ENCODE measurements at regions not wholly inside any gene's neighbourhood (a gene's known extent, or its start where the extent isn't known, plus 50 kb on each side); places are given as distances from the start of the nearest gene placed in this dataset.
"Not testable (repeated sequence)": the region's sequence is repeated elsewhere in the genome, so short reads cannot be mapped to it uniquely, and the experiment has no call there.

DNA sequence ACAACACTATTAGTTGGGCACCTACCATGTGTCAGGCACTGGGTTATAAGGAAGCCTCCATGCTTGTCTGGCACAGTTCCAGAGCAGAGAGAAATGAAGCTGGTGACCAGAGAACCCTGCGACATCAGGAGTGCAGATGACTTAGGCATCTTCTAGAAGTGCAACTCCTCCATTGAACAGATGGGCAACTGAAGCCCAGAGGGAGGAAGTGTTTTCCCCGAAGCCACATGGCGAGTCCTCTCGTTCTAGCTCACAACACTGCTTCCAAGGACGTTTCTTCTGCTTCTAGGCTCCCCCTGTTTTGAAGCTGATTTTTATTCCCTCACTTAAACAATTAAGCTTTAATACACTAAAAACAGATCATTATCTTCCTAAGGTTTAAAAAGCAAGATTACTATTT is 109.8 kb upstream of the SYT13 start:
- Mint-ChIP-seq H3K4me3 (no peak overlapping the region), H3K36me3 (ENCODE audit: insufficient read depth) (no peaks in the 10 kb centered on the region), H3K27me3 (ENCODE audit: low read depth) (peaks cover 3% of the 10 kb centered on the region)

GRCh38 chr11:45395421-45395820 is 109.3 kb upstream of the SYT13 start:
- H3K4me3 Mint-ChIP-seq, result no peak overlapping the region
- H3K36me3 Mint-ChIP-seq (ENCODE audit: insufficient read depth), result no peaks in the 10 kb centered on the region
- H3K4me1 Mint-ChIP-seq (ENCODE audit: low read depth), result no peaks in the 10 kb centered on the region
- ATAC-seq (no peak), DNase-seq (no peak)
- no peaks in the 10 kb centered on the region for H3K9me3 Mint-ChIP-seq
- peaks cover 3% of the 10 kb centered on the region for H3K27me3 Mint-ChIP-seq (ENCODE audit: low read depth)

More for the DNA sequence above, 109.8 kb upstream of the SYT13 start:
- no peak for DNase-seq
- no peak for ATAC-seq
- Mint-ChIP-seq H3K9me3 (no peaks in the 10 kb centered on the region), H3K4me1 (ENCODE audit: low read depth) (no peaks in the 10 kb centered on the region)

DNA sequence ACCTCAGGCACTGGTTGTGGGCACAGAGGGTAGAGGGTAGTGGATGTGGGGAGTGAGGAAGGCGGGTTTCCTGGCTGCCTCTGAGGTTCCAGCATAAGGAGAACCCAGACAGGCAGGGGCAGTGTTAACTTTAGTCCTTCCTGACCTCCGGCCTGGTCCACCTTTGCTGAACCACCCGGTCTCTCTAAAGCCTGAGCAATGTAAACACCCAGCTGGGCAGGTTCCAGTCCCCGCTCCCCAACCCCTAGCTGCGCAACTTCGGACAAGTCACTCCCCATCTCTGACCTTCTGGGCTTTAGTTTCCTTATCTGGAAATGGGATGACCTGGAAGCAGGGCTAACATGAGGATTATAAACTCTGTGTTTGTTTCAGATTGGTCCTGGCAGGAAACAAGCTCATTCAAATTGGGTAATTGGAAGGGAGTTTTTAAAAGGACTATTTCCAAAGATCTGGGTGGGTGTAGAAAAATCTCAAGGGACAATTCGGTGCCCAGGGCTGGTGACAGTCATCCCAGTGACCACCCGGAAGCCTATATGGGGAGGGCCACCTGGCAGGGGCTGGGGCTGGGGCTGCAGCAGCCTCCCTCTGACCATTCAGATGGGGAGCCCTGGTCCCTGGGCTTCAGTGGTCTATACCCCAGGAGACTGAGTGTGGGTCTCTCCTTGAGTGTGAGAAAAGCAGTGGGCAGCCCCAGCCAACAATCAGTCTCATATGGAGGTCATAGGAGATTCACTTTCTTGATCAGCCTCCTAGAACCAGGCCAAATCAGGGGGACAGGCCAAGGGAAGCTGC is 108.3 kb upstream of the SYT13 start:
- DNase-seq (no peak), ATAC-seq (no peak)
- no peak overlapping the region for H3K4me3 Mint-ChIP-seq
- no peaks in the 10 kb centered on the region for H3K4me1 Mint-ChIP-seq (ENCODE audit: low read depth)
- H3K27me3 Mint-ChIP-seq (ENCODE audit: low read depth), result peaks cover 3% of the 10 kb centered on the region
- H3K9me3 Mint-ChIP-seq, result no peaks in the 10 kb centered on the region
- H3K36me3 Mint-ChIP-seq (ENCODE audit: insufficient read depth), result no peaks in the 10 kb centered on the region

GRCh38 chr11:45393826-45394225 is 107.7 kb upstream of the SYT13 start:
- Mint-ChIP-seq H3K27me3 (ENCODE audit: low read depth) (peaks cover 3% of the 10 kb centered on the region), H3K4me1 (ENCODE audit: low read depth) (no peaks in the 10 kb centered on the region), H3K36me3 (ENCODE audit: insufficient read depth) (no peaks in the 10 kb centered on the region), H3K4me3 (no peak overlapping the region), H3K9me3 (no peaks in the 10 kb centered on the region)
- DNase-seq (no peak), ATAC-seq (no peak)

- H3K36me3 Mint-ChIP-seq (ENCODE audit: insufficient read depth), result no peaks in the 10 kb centered on the region
- H3K27me3 Mint-ChIP-seq (ENCODE audit: low read depth), result peaks cover 3% of the 10 kb centered on the region
- ATAC-seq (no peak), DNase-seq (no peak)
- no peak overlapping the region for H3K4me3 Mint-ChIP-seq
- H3K9me3 Mint-ChIP-seq, result no peaks in the 10 kb centered on the region
- H3K4me1 Mint-ChIP-seq (ENCODE audit: low read depth), result no peaks in the 10 kb centered on the region
Measured at GRCh38 chr11:45393334-45393733, 107.2 kb upstream of the SYT13 start.

DNA sequence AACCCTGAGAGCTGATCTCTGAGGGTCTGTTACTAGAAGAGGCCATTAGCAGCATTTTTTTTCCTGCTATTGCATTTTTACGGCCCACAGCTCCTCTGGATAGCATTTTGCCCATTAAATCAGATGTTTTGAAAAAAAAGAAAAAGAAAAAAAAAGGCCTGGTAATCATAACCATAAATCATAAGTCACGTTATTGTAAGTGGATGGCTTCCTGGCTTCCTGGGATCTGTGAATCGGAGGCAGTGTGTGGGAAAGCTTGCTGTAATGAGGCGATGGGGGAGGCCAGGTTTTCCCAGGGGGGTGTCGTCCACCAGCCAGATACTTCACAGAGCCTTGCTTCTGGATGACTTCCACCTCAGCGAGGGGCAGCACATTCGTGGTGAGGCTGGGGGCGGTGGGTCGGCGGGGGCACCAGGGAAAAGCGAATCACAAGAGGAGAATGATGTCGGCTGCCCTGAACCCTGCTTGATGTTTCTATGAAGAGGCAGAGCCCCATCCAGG is 106.5 kb upstream of the SYT13 start:
- H3K36me3 Mint-ChIP-seq (ENCODE audit: insufficient read depth), result no peaks in the 10 kb centered on the region
- H3K27me3 Mint-ChIP-seq (ENCODE audit: low read depth), result peaks cover 3% of the 10 kb centered on the region
- H3K9me3 Mint-ChIP-seq, result no peaks in the 10 kb centered on the region
- no peak for DNase-seq
- H3K4me1 Mint-ChIP-seq (ENCODE audit: low read depth), result no peaks in the 10 kb centered on the region
- no peak for ATAC-seq
- H3K4me3 Mint-ChIP-seq, result no peak overlapping the region

- no peaks in the 10 kb centered on the region for H3K4me1 Mint-ChIP-seq (ENCODE audit: low read depth)
- ATAC-seq (no peak), DNase-seq (no peak)
- H3K27me3 Mint-ChIP-seq (ENCODE audit: low read depth), result peaks cover 3% of the 10 kb centered on the region
- no peaks in the 10 kb centered on the region for H3K9me3 Mint-ChIP-seq
- no peak overlapping the region for H3K4me3 Mint-ChIP-seq
- H3K36me3 Mint-ChIP-seq (ENCODE audit: insufficient read depth), result no peaks in the 10 kb centered on the region
Measured at GRCh38 chr11:45392154-45392553, 106.0 kb upstream of the SYT13 start.

- peaks cover 3% of the 10 kb centered on the region for H3K27me3 Mint-ChIP-seq (ENCODE audit: low read depth)
- H3K36me3 Mint-ChIP-seq (ENCODE audit: insufficient read depth), result no peaks in the 10 kb centered on the region
- H3K4me3 Mint-ChIP-seq, result no peak overlapping the region
- no peak for DNase-seq
- no peaks in the 10 kb centered on the region for H3K4me1 Mint-ChIP-seq (ENCODE audit: low read depth)
- H3K9me3 Mint-ChIP-seq, result no peaks in the 10 kb centered on the region
- ATAC-seq, result no peak
Measured at GRCh38 chr11:45391168-45391850, 105.2 kb upstream of the SYT13 start.

DNA sequence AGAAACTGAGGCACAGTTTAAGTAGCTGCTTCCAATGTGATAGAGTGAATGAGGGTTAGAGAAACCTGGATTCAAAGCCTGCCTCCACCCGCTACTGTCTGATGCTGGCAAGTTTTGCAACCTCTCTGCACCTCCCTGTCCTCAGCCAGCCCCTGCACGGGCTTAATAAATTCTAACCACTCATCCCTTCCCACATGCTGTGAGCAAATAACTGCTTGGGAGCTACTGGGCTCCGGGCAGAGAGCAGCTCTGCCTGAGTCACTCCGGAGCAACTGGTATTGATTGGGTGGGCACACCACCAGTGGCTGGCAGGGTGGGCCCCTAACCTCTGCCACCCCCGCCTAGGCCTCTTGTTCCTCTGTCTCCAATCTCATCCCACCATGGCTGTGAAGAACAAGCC is 104.3 kb upstream of the SYT13 start:
- ATAC-seq (no peak), DNase-seq (no peak)
- Mint-ChIP-seq H3K4me1 (ENCODE audit: low read depth) (peaks cover 1% of the 10 kb centered on the region), H3K9me3 (no peaks in the 10 kb centered on the region), H3K36me3 (ENCODE audit: insufficient read depth) (no peaks in the 10 kb centered on the region), H3K4me3 (no peak overlapping the region), H3K27me3 (ENCODE audit: low read depth) (peaks cover under 1% of the 10 kb centered on the region)

GRCh38 chr11:45388472-45388871 is 102.3 kb upstream of the SYT13 start:
- Mint-ChIP-seq H3K9me3 (no peaks in the 10 kb centered on the region), H3K4me3 (no peak overlapping the region), H3K36me3 (ENCODE audit: insufficient read depth) (no peaks in the 10 kb centered on the region), H3K27me3 (ENCODE audit: low read depth) (peaks cover 2% of the 10 kb centered on the region), H3K4me1 (ENCODE audit: low read depth) (peaks cover 5% of the 10 kb centered on the region)
- DNase-seq (no peak), ATAC-seq (no peak)

DNA sequence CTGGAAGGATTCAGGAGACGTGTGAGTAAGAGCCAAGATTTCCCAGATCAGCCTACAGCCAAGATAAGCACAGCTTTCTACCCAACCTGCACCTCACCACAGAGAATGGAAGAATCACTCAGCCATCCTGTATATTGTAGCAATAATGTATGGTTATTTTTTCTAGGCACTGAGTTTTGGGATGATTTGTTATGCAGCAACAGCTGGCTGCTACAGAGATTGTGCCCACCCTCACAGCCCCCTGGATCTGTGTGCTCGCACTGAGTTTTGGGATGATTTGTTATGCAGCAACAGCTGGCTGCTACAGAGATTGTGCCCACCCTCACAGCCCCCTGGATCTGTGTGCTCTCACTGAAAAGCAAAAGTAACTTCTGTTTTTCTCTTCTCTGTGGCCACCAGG is 101.7 kb upstream of the SYT13 start:
- H3K36me3 Mint-ChIP-seq (ENCODE audit: insufficient read depth); H3K9me3 Mint-ChIP-seq; DNase-seq; H3K4me3 Mint-ChIP-seq; ATAC-seq; H3K27me3 Mint-ChIP-seq (ENCODE audit: low read depth): not testable (repeated sequence)
- H3K4me1 Mint-ChIP-seq (ENCODE audit: low read depth), result peaks cover 10% of the 10 kb centered on the region

- no peak for DNase-seq
- H3K9me3 Mint-ChIP-seq, result no peaks in the 10 kb centered on the region
- no peaks in the 10 kb centered on the region for H3K36me3 Mint-ChIP-seq (ENCODE audit: insufficient read depth)
- H3K4me3 Mint-ChIP-seq, result no peak overlapping the region
- ATAC-seq, result no peak
- peaks cover 12% of the 10 kb centered on the region for H3K4me1 Mint-ChIP-seq (ENCODE audit: low read depth)
- peaks cover 4% of the 10 kb centered on the region for H3K27me3 Mint-ChIP-seq (ENCODE audit: low read depth)
Measured at GRCh38 chr11:45386972-45387371, 100.8 kb upstream of the SYT13 start.

- Mint-ChIP-seq H3K36me3 (ENCODE audit: insufficient read depth) (no peaks in the 10 kb centered on the region), H3K4me1 (ENCODE audit: low read depth) (peaks cover 12% of the 10 kb centered on the region), H3K4me3 (no peak overlapping the region), H3K9me3 (no peaks in the 10 kb centered on the region), H3K27me3 (ENCODE audit: low read depth) (peaks cover 8% of the 10 kb centered on the region)
- DNase-seq, result no peak
- peak; percentile 25 to 35 for ATAC-seq
Measured at GRCh38 chr11:45385844-45386243, 99.7 kb upstream of the SYT13 start.

DNA sequence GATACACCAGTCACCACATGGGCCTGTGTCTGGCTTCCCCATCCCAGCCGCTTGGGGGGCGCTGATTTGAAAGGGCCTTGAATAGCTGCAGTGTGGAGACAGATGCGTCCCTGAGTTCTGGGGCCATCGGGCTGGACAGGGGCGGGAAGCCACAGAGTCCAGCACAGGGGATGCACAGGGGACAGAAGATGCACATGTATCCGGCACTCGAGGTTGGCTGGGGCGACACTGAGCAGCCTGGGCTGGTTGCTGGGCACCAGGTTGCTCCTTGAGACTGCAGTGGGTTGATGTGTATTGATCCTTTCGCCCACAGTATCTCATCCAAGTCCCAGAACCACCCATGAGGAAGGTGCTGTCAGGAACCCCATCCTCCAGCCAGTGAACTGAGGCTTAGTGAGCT is 99.3 kb upstream of the SYT13 start:
- Mint-ChIP-seq H3K9me3 (no peaks in the 10 kb centered on the region), H3K27me3 (ENCODE audit: low read depth) (peaks cover 8% of the 10 kb centered on the region), H3K4me3 (no peak overlapping the region), H3K4me1 (ENCODE audit: low read depth) (peaks cover 12% of the 10 kb centered on the region), H3K36me3 (ENCODE audit: insufficient read depth) (no peaks in the 10 kb centered on the region)
- DNase-seq (no peak), ATAC-seq (peak in 1 of 2 donors; percentile 11)

- Mint-ChIP-seq H3K4me3 (no peak overlapping the region), H3K4me1 (ENCODE audit: low read depth) (peaks cover 12% of the 10 kb centered on the region), H3K9me3 (no peaks in the 10 kb centered on the region), H3K36me3 (ENCODE audit: insufficient read depth) (no peaks in the 10 kb centered on the region), H3K27me3 (ENCODE audit: low read depth) (peaks cover 8% of the 10 kb centered on the region)
- ATAC-seq (no peak), DNase-seq (no peak)
Measured at GRCh38 chr11:45384711-45385241, 98.6 kb upstream of the SYT13 start.

Measured in activated T-cell treated with anti-CD3 and anti-CD28 coated beads, Interleukin-2, amount 50 U/mL, for 4 hours (primary cell).